ENCODE measurements at regions not wholly inside any gene's neighbourhood (a gene's known extent, or its start where the extent isn't known, plus 50 kb on each side); places are given as distances from the start of the nearest gene placed in this dataset.

DNA sequence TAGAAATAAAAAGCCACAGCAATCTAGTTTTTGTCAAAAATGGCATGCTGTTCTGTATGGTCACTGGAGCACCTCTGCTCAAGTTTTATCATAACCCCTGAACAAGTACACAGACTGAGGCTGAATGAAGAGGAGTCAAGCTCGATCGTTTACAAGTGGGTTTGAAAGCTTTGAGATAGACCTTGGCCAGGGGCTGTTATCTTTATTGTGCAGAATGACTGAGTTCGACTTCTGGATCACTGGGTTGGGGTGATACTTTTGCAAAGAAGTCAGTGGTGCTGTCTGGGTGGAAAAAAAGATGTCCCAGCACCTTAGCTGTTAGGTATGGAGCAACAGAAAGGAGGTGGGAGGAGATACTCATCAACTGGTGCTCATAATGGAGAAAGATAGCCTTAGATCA is 446.0 kb downstream of the HACE1 start:
- Mint-ChIP-seq H3K9me3 (no peaks in the 10 kb centered on the region), H3K4me3 (no peak overlapping the region), H3K27me3 (ENCODE audit: low read depth) (no peaks in the 10 kb centered on the region), H3K36me3 (no peaks in the 10 kb centered on the region), H3K27ac (no peak overlapping the region), H3K4me1 (no peaks in the 10 kb centered on the region)
- no peak for TF ChIP-seq CTCF (IDR thresholded peaks at IDR 0.05; ENCODE audit: unreplicated experiment)
- DNase-seq (ENCODE audit: low spot score in 2 of 2, unreplicated experiment in 2 of 2), result no peak

DNA sequence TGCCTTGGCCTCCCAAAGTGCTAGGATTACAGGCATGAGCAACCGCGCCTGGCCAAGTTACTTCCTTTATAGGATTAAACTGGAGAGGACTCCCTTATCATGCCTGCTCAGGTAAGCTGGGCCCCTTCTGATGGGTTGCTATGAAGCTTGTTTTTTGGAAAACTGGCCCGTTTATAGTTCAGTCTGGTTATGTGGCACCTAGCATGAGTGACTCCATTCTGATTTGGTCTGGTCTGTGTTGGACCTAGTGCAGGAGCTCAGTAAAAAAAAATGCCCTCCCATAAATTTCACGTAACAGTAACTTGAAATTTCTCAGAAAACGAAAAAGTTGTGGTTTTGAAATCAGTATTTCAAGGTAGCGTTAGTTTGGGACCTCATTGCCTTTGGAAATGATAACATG is 448.4 kb downstream of the HACE1 start:
- no peak for TF ChIP-seq CTCF (IDR thresholded peaks at IDR 0.05; ENCODE audit: unreplicated experiment)
- no peaks in the 10 kb centered on the region for H3K27me3 Mint-ChIP-seq (ENCODE audit: low read depth)
- H3K27ac Mint-ChIP-seq, result no peak overlapping the region
- no peaks in the 10 kb centered on the region for H3K36me3 Mint-ChIP-seq
- no peak for DNase-seq (ENCODE audit: low spot score in 2 of 2, unreplicated experiment in 2 of 2)
- H3K4me1 Mint-ChIP-seq, result no peaks in the 10 kb centered on the region
- H3K4me3 Mint-ChIP-seq, result no peak overlapping the region
- no peaks in the 10 kb centered on the region for H3K9me3 Mint-ChIP-seq

GRCh38 chr6:104409913-104410312 is 449.8 kb downstream of the HACE1 start:
- DNase-seq (ENCODE audit: low spot score in 2 of 2, unreplicated experiment in 2 of 2), result no peak
- TF ChIP-seq CTCF (IDR thresholded peaks at IDR 0.05; ENCODE audit: unreplicated experiment), result no peak
- Mint-ChIP-seq H3K9me3 (peaks cover under 1% of the 10 kb centered on the region), H3K27me3 (ENCODE audit: low read depth) (no peaks in the 10 kb centered on the region), H3K36me3 (no peaks in the 10 kb centered on the region), H3K27ac (no peak overlapping the region), H3K4me3 (no peak overlapping the region), H3K4me1 (no peaks in the 10 kb centered on the region)

DNA sequence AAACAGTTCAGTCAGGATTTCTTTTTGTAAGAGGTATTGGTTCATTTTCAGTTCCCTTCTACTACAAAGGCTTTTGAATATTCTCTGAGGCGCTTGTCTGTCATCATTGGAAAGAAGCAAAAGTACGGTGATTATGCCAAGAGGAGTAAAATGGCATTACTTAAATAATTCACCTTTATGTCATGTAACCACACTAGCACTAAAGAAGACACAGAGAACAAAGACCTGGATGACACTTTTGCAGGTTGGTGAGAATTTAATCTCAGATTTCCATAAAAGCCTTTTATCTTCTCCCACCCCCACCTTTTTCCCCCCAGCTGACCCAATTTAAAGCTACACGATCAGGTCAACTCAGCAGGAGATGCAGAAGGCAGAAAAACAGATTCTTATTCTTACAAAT is 451.8 kb downstream of the HACE1 start:
- Mint-ChIP-seq H3K4me3 (no peak overlapping the region), H3K27ac (no peak overlapping the region), H3K4me1 (peaks cover 7% of the 10 kb centered on the region), H3K9me3 (peaks cover 7% of the 10 kb centered on the region), H3K36me3 (no peaks in the 10 kb centered on the region), H3K27me3 (ENCODE audit: low read depth) (no peaks in the 10 kb centered on the region)
- no peak for DNase-seq (ENCODE audit: low spot score in 2 of 2, unreplicated experiment in 2 of 2)
- TF ChIP-seq CTCF (IDR thresholded peaks at IDR 0.05; ENCODE audit: unreplicated experiment), result no peak

DNA sequence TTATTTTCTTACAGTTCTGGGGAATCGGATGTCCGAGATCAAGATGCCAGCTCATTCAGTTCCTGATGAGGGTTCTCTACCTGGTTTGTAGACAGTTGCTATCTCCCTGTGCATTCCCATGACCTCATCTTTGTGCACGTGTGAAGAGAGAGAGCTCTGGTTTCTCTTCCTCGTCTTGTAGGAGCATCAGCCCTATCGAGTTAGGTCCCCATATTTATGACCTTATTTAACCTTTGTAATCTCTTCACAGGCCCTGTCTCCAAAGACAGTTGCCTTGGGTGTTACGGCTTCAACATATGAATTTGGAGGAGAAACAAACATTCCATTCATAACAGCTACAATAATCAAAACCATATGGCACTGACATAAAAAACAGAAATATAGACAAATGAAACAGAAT is 455.3 kb downstream of the HACE1 start:
- no peak for TF ChIP-seq CTCF (IDR thresholded peaks at IDR 0.05; ENCODE audit: unreplicated experiment)
- Mint-ChIP-seq H3K27me3 (ENCODE audit: low read depth) (no peaks in the 10 kb centered on the region), H3K4me1 (peaks cover 15% of the 10 kb centered on the region), H3K36me3 (no peaks in the 10 kb centered on the region), H3K27ac (no peak overlapping the region), H3K9me3 (peaks cover 7% of the 10 kb centered on the region), H3K4me3 (no peak overlapping the region)
- DNase-seq (ENCODE audit: low spot score in 2 of 2, unreplicated experiment in 2 of 2), result no peak

- Mint-ChIP-seq H3K27ac (no peak overlapping the region), H3K36me3 (no peaks in the 10 kb centered on the region), H3K9me3 (peaks cover 7% of the 10 kb centered on the region), H3K4me3 (no peak overlapping the region), H3K4me1 (peaks cover 15% of the 10 kb centered on the region), H3K27me3 (ENCODE audit: low read depth) (no peaks in the 10 kb centered on the region)
- no peak for TF ChIP-seq CTCF (IDR thresholded peaks at IDR 0.05; ENCODE audit: unreplicated experiment)
- DNase-seq (ENCODE audit: low spot score in 2 of 2, unreplicated experiment in 2 of 2), result no peak
Observed at GRCh38 chr6:104402572-104402971, 457.1 kb downstream of the HACE1 start.
